Ovary (tissue), 7 donors: ENCODE measurements at regions not wholly inside any gene's neighbourhood (a gene's known extent, or its start where the extent isn't known, plus 50 kb on each side); places are given as distances from the start of the nearest gene placed in this dataset.

Source experiments
- DNase-seq, 5 donors: peaks; one replicate each; pipeline ENCODE4 v3.0.0-alpha.2; 2019 to 2020
- H3K27ac ChIP-seq, 2 donors: fragments of 200-600 bp; one replicate each; pipeline versions ENCODE4 v1.5.1 to v1.8.0; 2019 to 2022
- H3K27me3 ChIP-seq: fragments of 200-600 bp; one replicate; pipeline ENCODE4 v1.8.0; 2022
- H3K36me3 ChIP-seq: fragments of 200-600 bp; sonication (generic); one replicate; pipeline ENCODE4 v1.5.1; 2019
- H3K4me1 ChIP-seq: one replicate; pipeline ENCODE4 v1.8.1; 2013; ENCODE audit warnings: mild to moderate bottlenecking, moderate library complexity; ENCODE audit not compliant: insufficient read depth
- H3K4me3 ChIP-seq: fragments of 200-600 bp; sonication (generic); one replicate; pipeline ENCODE4 v1.5.1; 2017
- H3K9me3 ChIP-seq, 2 donors: fragments of 200-600 bp in 1 of 2; sonication (generic) in 1 of 2; one replicate each; pipeline versions ENCODE4 v1.5.1 to v1.8.1; 2013 to 2019; ENCODE audit warnings: mild to moderate bottlenecking in 1 of 2, moderate library complexity in 1 of 2
- CTCF ChIP-seq, 3 donors: fragments of 450-650 bp in 2 of 3; fragments of 200-600 bp in 1 of 3; IDR thresholded peaks; one replicate each; pipeline versions ENCODE4 v1.5.1 to v1.8.0; 2016 to 2022; ENCODE audit warnings: antibody characterized with exemption in 3 of 3, mild to moderate bottlenecking in 1 of 3
- EP300 ChIP-seq: sonication (generic); formaldehyde crosslinking; IDR thresholded peaks from one replicate; pipeline ENCODE4 v1.6.1; 2017; ENCODE audit warnings: antibody characterized with exemption
- POLR2A ChIP-seq: fragments of 450-650 bp; IDR thresholded peaks from one replicate; pipeline ENCODE4 v1.6.1; 2017; ENCODE audit warnings: antibody characterized with exemption, mild to moderate bottlenecking, moderate library complexity
- WGBS, 3 donors: extraction: QIAGEN DNeasy Blood & Tissue Kit in 1 of 3; methylation state at CpG; one replicate each; pipeline versions ENCODE4 v1.1.5 to v1.1.7; 2013 to 2017; 5-methylcytosine and 5-hydroxymethylcytosine counted together
- intact Hi-C, 4 donors: fragments of 100-400 bp; cut with DNase I; formaldehyde crosslinking; loops; one replicate each; pipeline versions ENCODE4 v1.11.0 to v1.15.1; 2022 to 2023
- donor health status: DM: no; HTN: no; CAD: no; lungs with moderate emphysema.
- donor health status: DM: no; HTN: no; CAD: no.
- donor health status: Bipolar disorder and iron deficiency.
- donor health status: DM: no; HTN: no; CAD: no.
- donor health status: DM: yes; HTN: yes; CAD: no.

DNA sequence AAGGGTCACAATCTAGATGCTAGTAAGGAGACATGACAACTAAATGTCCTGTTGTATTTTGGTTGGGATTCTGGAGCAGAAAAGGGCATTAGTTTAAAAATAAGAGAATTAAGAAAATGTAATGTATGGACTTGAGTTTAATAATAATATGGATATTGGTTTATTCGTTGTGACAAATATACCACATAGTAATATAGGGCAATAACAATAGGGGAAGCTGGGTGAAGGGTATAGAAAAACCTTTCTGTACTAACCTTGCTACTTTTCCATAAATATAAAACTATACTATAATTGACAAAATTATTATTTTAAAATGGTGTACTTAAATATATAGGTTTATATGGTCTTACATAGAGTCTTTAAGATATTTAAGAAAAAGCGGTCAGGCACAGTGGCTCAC, 558.9 kb downstream of the PTPRC start:
- no peak for DNase-seq
- Histone ChIP-seq H3K36me3 (no peaks in the 10 kb centered on the region), H3K4me1 (no peaks in the 10 kb centered on the region), H3K27me3 (no peaks in the 10 kb centered on the region), H3K9me3 (no peaks in the 10 kb centered on the region), H3K27ac (no peak overlapping the region), H3K4me3 (no peak overlapping the region)
- WGBS, 3 donors: 95 to 98% (median 95%) methylated on average over 2 of the region's 2 CpGs
- intact Hi-C loops: no loop called here
- TF ChIP-seq EP300 (no peak), POLR2A (no peak), CTCF (IDR thresholded peaks at IDR 0.05) (no peak)

DNA sequence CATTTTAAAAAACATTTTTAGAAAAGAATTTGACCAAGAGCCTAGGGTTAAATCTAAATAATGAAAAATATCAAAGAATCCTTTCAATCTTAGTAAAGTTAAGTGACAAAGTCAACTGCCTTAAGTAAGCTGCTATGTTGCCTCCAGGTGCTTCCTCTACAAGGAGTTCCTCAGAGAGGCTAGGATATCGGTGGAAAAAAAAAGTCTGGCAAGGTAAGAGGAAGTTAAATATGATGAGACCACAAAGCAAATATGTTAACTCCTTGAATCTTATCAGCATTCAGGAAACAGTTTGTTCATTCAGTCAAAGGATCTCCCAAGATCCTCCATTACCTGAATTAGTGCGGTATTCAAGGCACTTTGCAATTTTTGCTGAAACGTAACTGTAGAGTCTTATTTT, 563.5 kb downstream of the PTPRC start:
- no peak overlapping the region for H3K4me3 ChIP-seq
- H3K27ac ChIP-seq: no peak overlapping the region
- no peaks in the 10 kb centered on the region for H3K27me3 ChIP-seq
- H3K4me1 ChIP-seq: no peaks in the 10 kb centered on the region
- intact Hi-C loops: no loop called here
- H3K36me3 ChIP-seq: no peaks in the 10 kb centered on the region
- DNase-seq: no peak
- no peaks in the 10 kb centered on the region for H3K9me3 ChIP-seq
- TF ChIP-seq CTCF (IDR thresholded peaks at IDR 0.05) (no peak), POLR2A (no peak), EP300 (no peak)
- 49 to 72% (median 69%) methylated on average over 3 of the region's 3 CpGs for WGBS, 3 donors

DNA sequence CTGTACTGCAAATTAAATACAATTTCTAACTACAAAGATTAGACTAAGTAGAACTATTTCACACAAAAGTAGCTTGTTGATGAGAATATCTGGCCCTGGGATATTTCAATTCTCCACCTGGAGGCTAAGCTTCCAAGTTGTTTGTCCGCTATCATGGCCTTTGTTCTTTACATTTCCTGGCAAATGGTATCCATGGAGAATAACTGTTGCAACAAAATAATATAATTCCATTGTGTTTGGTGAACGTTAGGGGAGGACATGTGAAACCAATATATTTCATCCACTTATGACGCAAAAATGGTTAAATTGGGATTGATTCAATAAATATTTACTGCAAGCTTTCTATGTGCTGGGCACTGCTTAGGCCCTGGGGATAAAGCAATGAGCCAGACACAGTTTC, 565.4 kb downstream of the PTPRC start:
- intact Hi-C loops: no loop called here
- Histone ChIP-seq H3K27me3 (no peaks in the 10 kb centered on the region), H3K27ac (no peak overlapping the region), H3K4me3 (no peak overlapping the region), H3K36me3 (no peaks in the 10 kb centered on the region), H3K9me3 (no peaks in the 10 kb centered on the region), H3K4me1 (no peaks in the 10 kb centered on the region)
- no peak for TF ChIP-seq EP300
- no peak for TF ChIP-seq CTCF (IDR thresholded peaks at IDR 0.05)
- TF ChIP-seq POLR2A: no peak
- 81 to 86% (median 85%) methylated on average over 3 of the region's 3 CpGs for WGBS, 3 donors
- DNase-seq: no peak

GRCh38 chr1:199205740-199206441, 567.1 kb downstream of the PTPRC start:
- no peaks in the 10 kb centered on the region for H3K36me3 ChIP-seq
- TF ChIP-seq EP300 (no peak), CTCF (IDR thresholded peaks at IDR 0.05) (no peak), POLR2A (no peak)
- no peaks in the 10 kb centered on the region for H3K27me3 ChIP-seq
- no peak overlapping the region for H3K4me3 ChIP-seq
- intact Hi-C loops: no loop called here
- WGBS, 3 donors: 14 to 49% (median 16%) methylated on average over 6 of the region's 6 CpGs
- H3K9me3 ChIP-seq: no peaks in the 10 kb centered on the region
- no peak for DNase-seq
- H3K4me1 ChIP-seq: no peaks in the 10 kb centered on the region
- H3K27ac ChIP-seq: no peak overlapping the region
